Testis (tissue), 2 donors: ENCODE measurements at regions not wholly inside any gene's neighbourhood (a gene's known extent, or its start where the extent isn't known, plus 50 kb on each side); places are given as distances from the start of the nearest gene placed in this dataset.

ENCODE experiments used
- CTCF ChIP-seq, 3 experiments: fragments of 450-650 bp in 2 of 3; fragments of 200-600 bp in 1 of 3; sonication (generic) in 1 of 3; IDR thresholded peaks; one replicate each; pipeline ENCODE4 v1.5.1; 2016 to 2019; ENCODE audit warnings: antibody characterized with exemption in 3 of 3, mild to moderate bottlenecking in 2 of 3, moderate library complexity in 1 of 3
- POLR2A ChIP-seq: fragments of 450-650 bp; IDR thresholded peaks from one replicate; pipeline ENCODE4 v1.6.1; 2017; ENCODE audit warnings: antibody characterized with exemption, mild to moderate bottlenecking, moderate library complexity

GRCh38 chr12:87766044-87766443 is 263.2 kb downstream of the C12orf50 start:
- TF ChIP-seq POLR2A = no peak
- TF ChIP-seq CTCF (IDR thresholded peaks at IDR 0.05) = no peak
